ENCODE measurements at regions not wholly inside any gene's neighbourhood (a gene's known extent, or its start where the extent isn't known, plus 50 kb on each side); places are given as distances from the start of the nearest gene placed in this dataset.
"Not testable (repeated sequence)": the region's sequence is repeated elsewhere in the genome, so short reads cannot be mapped to it uniquely, and the experiment has no call there.

GRCh38 chr22:25348996-25349395, 129.6 kb downstream of the CRYBB2 start:
- DNase-seq (ENCODE audit: low read depth in 4 of 4, low spot score in 2 of 4): not testable (repeated sequence)

DNA sequence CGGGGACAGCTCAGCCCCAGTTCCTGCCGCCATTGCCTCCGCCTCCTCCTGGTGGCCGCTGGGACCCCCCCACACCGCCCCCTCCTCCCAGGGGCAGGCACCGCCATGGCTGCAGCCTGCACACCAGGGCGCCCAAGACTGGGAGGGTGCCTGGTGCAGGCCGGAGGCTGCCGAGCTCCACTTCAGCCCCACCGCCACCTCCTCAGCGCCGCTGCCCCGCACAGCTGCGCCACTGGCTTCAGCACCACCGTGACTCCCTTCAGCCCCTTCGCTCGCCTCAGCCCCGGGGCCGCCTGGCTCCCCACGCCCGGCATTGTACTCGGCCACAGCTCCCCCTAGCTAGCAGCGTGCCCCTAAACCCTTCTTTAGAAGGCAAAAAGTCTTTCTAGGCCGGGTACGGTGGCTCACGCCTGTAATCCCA, 131.1 kb downstream of the CRYBB2 start:
- DNase-seq (ENCODE audit: low read depth in 4 of 4, low spot score in 2 of 4): no peak

- no peak for DNase-seq (ENCODE audit: low read depth in 4 of 4, low spot score in 2 of 4)
These were observed 132.3 kb downstream of the CRYBB2 start for GRCh38 chr22:25351631-25352293.

DNA sequence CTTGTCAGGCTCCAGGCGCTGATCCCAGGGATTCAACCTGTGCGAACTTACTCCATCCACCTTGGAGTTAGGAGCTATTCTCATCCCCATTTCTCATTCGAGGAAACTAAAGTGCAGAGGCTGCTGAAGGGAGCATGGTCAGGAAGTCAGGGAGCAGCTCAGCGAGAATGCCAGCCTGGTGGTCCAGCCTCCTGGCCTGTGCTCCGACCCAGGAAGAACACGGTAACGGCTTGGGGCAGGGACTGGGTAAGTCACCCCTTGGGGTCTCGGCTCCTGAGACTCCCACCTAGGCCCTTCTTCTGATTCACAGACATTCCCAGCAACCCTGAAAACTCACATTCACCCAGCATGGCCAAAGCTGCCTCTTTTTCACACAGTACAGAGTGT, 132.8 kb downstream of the CRYBB2 start:
- DNase-seq (ENCODE audit: low read depth in 4 of 4, low spot score in 2 of 4): no peak

DNA sequence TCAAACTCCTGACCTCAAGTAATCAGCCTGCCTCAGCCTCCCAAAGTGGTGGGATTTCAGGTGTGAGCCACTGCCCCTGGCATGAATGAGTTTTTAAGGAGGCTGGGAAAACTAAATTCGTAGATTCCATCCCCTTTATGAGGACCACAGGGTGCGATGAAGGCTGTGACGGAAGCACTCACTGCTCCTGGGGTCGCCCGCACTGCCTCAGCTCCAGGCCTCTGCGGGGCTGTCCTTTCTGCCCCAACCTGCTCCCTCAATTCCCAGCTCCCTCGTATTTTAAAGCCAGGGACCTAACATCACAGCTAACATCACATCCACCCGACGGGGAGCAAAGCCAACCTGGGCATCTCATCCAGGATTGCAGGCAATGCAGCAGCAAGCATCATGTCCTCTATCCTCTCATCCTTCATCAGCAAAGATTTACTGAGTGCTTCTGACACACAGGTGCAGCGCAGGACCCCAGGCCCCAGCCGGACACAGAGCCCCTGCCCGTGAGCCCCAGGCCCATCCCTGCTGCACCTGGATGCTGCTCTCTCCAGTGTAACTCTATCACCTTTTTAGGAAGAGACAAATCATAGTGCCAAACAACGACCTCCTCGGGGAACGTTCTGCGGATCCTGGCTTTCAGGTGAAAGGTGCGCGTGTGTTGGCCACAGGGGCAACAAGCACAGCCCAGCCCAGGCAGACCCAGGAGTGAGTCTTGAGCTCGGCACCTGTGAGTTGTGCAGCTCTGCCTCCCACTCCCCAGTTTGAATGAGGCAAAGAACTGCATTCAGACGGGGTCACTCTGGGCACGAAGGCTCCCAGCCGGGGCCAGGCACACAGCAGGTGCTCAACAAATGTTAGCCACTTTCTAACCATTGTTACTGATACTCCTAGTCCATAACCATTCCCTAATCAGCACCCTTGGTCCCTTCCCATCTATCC, 134.3 kb downstream of the CRYBB2 start:
- DNase-seq (ENCODE audit: low read depth in 4 of 4, low spot score in 2 of 4): no peak

DNA sequence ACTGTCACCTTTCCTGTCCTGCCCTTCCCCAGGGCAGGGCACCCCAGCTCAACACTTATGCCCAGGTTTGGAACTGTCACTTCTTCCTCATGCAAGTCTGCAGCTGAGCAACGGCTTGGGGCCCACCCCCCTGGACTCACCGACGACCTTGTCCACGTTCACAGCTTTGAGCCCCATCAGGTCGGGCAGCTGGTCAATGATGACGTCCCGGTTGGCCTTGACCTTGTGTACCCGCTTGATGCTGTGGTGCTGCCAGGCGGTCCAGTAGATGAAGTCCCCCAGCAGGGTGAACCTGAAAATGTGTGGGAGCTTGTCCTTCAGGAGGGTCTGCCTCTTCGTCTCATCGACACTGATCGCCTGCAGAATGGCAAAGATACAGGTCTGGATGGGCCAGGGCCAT, 135.0 kb downstream of the CRYBB2 start:
- no peak for DNase-seq (ENCODE audit: low read depth in 4 of 4, low spot score in 2 of 4)

GRCh38 chr22:25357132-25357455, 137.7 kb downstream of the CRYBB2 start:
- no peak for DNase-seq (ENCODE audit: low read depth in 4 of 4, low spot score in 2 of 4)

DNA sequence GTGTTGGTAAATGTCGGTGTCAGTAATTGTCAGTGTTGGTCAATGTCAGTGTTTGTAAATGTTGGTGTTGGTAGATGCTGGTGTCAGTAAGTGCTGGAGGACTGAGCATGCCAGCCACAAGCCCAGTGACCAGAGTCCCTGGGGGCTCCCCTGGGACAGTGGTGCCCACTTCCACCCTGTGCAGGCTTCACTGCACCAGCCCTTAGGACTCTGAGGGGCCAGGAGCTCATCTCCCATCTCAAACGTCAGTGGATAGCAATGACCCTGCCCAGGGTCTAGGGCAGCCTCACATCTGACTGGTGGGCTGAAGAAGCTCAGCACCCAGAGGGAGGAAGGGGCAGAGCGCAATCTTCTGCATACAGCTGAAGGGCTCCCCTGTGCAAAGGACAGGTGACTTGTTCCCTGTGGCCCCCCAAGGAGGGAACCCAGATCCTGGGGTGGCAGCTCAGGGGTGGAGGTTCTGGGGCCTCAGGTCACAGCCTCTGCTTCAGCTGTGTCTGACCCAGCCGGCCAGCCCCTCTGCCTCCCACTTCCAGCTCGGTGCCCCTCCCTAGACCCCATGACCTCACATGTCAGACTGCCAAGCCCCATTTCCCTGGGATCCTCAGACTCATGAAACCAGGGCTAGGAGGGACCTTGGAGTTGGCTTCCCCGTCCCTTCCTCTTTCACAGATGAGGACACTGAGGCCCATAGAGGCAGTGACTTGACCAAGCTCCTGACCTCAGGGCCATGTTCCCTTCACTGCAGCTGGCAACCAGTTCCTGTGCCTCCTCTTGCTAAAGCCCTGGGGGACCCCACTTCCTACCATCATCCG, 138.4 kb downstream of the CRYBB2 start:
- DNase-seq (ENCODE audit: low read depth in 4 of 4, low spot score in 2 of 4): no peak

- no peak for DNase-seq (ENCODE audit: low read depth in 4 of 4, low spot score in 2 of 4)
These were observed 139.2 kb downstream of the CRYBB2 start for GRCh38 chr22:25358421-25359170.

GRCh38 chr22:25359601-25360261, 140.3 kb downstream of the CRYBB2 start:
- no peak for DNase-seq (ENCODE audit: low read depth in 4 of 4, low spot score in 2 of 4)

GRCh38 chr22:25360411-25360810, 141.0 kb downstream of the CRYBB2 start:
- DNase-seq (ENCODE audit: low read depth in 4 of 4, low spot score in 2 of 4): no peak

DNA sequence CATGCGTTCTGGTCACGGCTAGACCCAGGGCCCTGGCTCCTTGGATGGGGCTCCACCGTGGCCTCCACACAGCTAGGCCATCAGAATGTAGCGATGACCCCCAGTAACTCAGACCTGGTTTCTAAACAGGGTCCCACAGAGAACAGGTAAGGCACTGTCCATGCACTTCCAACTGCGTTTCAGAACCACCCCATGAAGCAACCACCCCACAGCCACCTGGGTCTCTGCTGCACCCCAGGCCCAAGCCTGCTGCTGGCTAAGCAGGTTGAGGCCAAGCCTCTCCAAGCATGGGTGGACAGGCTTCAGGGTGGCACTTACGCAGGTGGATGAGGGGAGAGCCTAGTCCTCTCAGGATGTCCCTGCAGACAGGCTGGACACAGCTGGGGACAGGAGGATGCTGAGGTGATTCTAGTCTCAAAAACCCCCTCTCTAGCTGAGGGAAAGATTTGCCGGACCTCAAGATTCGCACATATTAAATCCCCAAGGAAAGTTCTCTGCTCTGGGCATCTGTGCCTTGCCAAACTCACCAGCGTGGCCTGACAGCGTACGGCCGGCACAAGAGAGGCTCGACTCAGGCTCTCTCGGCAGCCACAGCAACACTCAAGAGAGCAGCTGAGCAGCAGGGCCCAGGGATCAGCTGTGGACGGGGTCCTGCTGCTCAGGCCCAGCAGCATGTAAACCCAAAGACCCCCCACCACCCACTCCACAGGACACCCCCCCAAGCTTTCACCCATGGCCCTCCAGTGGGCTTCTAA, 141.6 kb downstream of the CRYBB2 start:
- DNase-seq (ENCODE audit: low read depth in 4 of 4, low spot score in 2 of 4): no peak

DNA sequence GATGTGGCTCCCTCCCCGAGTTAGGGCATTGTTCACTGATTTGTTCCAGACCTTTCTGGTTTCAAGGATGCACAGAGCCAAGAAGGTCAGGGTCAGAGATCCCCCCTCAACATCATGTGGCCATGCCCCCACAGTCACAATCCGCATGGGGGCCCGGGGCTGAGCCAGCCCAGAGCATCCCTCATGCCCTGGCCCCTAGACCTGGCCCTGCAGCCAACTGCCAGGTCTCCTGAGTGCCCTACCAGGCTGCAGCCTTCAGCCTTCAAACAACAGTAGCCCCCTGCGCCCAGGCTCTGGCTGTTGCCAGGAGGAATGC, 142.4 kb downstream of the CRYBB2 start:
- DNase-seq (ENCODE audit: low read depth in 4 of 4, low spot score in 2 of 4): no peak

DNA sequence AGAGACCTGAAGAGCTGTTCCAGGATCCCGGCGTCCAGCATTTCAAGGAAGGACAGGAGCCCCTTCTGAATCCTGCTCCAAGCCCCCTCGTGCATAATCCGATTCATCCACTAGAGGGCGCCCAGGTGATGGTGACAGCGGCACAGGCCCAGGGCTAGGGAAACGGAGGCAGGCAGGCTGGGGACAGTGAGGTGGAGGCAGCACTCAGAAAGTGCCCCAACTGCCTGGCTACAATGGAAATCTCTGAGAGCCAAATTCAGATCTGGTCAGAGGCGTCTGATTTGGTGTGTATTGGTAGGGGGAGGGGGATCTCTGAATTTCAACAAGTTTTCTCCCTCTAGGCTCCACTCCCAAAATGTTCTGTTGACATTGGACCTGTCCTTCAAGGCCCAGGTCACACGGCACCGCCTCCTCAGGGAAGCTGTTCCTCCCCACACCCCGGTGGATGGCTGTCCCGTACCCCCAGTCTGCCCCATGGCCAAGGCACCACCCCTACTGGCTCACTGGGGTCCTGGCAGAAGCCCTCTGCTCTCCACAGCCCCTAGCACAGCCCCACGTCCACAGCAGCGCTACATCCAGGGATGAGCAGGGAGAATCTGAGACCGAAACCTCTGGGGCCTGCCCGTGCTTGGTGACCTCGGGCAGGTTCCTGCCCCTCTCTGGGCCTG, 142.9 kb downstream of the CRYBB2 start:
- DNase-seq (ENCODE audit: low read depth in 4 of 4, low spot score in 2 of 4): peak in 1 of 4 donors; percentile 39

GRCh38 chr22:25362883-25363240, 143.4 kb downstream of the CRYBB2 start:
- no peak for DNase-seq (ENCODE audit: low read depth in 4 of 4, low spot score in 2 of 4)

GRCh38 chr22:25363474-25363873, 144.0 kb downstream of the CRYBB2 start:
- DNase-seq (ENCODE audit: low read depth in 4 of 4, low spot score in 2 of 4): no peak

- DNase-seq (ENCODE audit: low read depth in 4 of 4, low spot score in 2 of 4): no peak
These were observed 144.8 kb downstream of the CRYBB2 start for GRCh38 chr22:25364281-25364680.

DNA sequence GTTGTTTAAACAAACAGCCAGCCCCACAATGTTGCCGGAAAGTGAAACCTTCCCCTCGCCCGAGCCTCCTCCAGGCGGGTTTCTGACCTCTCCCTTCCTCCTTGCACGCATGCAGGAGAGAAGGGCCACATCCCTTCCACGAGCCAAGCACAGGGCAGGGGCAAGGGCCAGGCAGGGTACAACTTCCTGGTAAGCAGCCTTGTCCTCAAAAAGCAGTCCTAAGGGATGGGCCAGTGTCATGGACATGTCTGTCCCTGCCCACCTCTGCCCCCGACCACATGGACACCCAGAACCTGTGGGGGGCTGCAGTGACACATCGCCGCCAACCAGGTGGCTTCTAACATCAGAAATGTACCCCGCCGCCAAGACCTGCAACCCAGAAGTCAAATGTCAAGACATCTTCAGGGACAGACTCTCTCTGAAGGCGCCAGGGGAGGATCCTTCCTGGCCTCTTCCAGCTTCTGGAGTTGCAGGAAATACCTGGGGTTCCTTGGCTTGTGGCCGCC, 145.3 kb downstream of the CRYBB2 start:
- DNase-seq (ENCODE audit: low read depth in 4 of 4, low spot score in 2 of 4): no peak

Data from left renal cortex interstitium (tissue), 4 donors.